HG03457 (cell line): ENCODE measurements at regions not wholly inside any gene's neighbourhood (a gene's known extent, or its start where the extent isn't known, plus 50 kb on each side); places are given as distances from the start of the nearest gene placed in this dataset.
"Not testable (repeated sequence)": the region's sequence is repeated elsewhere in the genome, so short reads cannot be mapped to it uniquely, and the experiment has no call there.

ENCODE experiments used
- ATAC-seq: cut with Tn5 transposase; IDR thresholded peaks from one replicate; pipeline ENCODE4 v1.9.1; 2021; ENCODE audit warnings: moderate number of reproducible peaks; ENCODE audit not compliant: unreplicated experiment

DNA sequence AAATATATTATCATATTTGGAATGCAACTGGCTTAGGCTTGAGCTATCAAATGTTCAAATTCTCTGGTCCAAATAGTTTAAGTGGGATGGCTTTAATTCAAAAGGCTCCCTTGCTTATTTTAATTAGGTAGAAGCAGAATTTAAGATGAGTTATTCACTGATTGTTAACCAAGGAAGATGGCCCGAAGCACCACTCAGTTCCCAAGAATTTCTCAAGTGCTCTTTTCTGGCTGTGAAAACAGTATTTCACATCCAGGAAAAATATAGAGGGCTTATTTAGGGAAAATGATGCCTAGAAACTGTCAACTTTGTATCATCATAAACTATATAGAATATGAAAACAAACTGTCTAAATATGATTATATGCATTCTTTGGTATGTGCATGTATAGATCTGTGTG lies 246.5 kb upstream of the SFRP2 start:
- no peak for ATAC-seq

DNA sequence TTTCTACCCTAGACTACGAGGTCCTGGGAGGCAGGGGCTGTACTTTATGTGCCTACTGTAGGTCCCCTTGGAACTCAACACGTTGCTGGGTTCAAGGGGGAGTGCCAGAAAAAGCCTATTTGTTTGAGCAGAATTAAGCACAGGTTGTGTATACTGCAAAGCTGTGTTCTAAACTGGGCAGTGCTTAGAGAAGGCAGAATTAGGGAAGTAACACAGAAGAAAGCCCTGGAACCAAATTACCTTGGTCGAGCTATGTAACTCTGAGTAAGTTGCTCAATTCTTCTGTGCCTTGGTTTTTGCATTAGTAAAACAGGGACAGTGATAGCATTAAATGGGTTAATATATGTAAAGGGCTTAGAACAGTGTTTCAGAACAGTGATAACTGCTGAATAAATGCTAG lies 245.0 kb upstream of the SFRP2 start:
- no peak for ATAC-seq

DNA sequence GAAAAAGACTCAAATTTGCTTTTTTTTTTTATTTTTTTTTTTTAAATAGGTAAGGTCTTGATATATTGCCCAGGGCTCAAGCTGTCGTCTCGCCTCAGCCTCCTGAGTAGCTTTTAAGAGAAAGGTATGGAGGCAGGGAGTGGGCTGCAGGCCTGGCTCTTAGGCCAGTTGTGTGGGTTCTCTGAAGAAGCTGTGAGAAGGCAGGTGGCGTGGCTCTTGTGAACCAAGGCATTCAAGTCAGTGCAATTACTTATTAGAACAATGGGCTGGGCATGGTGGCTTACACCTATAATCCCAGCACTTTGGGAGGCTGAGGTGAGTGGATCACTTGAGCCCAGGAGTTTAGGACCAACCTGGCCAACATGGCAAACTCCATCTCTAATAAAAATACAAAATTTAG lies 244.0 kb upstream of the SFRP2 start:
- ATAC-seq, result no peak

DNA sequence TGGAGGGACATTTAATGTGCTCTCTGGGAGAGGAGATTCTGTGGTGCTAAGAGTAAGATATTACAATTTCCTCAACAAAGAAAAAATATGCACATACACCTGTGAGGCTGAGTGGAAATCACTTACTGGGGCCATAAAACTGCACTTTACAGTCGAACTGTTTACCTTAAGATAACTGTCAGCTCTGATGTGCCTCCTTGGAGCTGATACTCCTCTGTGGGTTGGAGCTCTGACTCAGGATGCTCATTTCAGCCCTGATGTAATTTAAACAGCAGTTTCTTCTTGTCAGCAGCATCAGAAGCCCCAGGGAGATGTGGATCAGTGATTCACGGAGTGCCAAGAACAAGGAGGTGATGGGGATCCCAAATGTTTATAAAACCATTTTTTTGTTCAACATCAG lies 241.9 kb upstream of the SFRP2 start:
- ATAC-seq, result no peak

DNA sequence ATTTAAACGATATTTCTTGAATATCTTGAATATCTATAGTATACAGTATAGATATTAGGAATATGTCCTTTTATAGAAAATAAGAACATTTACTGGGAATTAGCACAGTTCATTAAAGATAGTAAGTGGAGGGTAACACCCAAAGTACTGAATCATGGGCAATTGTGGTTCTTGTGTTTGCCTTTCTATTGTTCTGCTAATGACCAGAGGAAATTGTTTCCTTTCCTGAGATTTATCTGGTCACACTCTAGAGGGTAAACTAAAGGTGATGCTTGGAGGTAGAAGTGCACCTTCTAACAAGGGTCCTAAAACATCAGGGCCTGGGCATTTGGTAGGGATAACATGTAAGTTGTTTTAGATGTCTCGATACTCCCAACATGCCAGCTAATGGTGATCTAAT lies 241.3 kb upstream of the SFRP2 start:
- no peak for ATAC-seq

DNA sequence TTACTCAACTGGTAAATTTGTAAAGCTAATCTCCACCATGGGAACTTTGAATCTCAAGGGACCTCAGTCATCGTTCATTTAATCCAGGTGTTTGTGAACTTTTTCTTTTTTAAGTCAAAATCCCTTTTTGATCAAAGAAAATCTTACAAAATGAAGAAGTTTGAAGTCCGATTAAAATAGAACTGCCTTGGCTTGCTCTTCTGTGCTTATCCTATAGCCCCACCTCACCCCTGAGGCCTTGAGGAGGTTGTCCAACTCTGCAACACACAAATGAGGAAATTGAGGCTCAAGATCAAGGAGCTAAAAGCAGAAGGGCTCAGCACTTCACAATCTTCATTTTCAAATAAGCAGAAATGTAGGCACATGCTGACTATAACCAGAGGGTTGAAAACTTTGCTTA lies 240.3 kb upstream of the SFRP2 start:
- no peak for ATAC-seq

DNA sequence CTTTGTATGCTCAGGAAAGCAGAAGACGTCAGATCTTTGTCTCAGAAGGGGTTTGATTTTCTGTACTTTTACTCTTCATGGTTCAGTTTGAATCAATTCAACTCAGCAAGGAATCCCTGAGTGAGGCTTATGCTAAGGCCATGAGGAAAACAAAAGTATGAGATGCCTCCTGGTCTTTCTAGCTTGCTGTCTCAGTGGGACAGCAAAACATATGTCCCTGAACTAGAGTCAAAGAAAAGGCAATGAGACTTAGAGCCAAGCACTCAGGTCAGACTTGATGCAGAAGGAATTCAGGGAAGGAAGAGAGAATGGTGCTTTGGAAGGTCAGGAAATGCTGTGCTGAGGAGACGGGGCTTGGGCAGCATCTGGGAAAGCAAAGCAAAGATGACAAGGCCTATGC lies 236.2 kb upstream of the SFRP2 start:
- no peak for ATAC-seq

DNA sequence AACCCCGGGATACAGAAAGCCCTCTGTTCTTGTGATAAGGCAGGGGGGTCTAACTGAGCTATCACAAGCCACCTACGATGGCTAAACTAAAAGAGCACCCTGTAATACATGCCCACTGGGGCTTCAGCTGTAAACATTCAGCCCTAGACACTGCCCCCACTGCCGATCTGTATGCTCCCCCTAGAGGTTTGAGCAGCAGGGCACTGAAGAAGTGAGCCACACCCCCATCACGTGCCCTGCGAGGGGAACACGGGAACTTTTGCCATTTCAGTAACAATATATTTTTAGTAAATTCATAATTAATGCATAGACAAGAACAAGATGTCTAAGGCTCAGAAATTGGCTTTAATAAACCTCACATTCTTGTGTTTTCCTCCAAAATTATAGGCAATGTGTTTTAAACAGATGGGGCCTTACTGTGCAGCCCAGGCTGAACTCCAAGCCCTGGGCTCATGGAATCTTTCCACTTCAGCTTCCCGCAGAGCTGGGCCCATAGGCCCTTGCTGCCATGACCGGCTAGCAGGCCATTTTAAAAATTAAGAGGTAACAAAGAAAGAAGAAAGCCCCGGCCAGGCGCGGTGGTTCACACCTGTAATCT lies 235.3 kb upstream of the SFRP2 start:
- no peak for ATAC-seq

DNA sequence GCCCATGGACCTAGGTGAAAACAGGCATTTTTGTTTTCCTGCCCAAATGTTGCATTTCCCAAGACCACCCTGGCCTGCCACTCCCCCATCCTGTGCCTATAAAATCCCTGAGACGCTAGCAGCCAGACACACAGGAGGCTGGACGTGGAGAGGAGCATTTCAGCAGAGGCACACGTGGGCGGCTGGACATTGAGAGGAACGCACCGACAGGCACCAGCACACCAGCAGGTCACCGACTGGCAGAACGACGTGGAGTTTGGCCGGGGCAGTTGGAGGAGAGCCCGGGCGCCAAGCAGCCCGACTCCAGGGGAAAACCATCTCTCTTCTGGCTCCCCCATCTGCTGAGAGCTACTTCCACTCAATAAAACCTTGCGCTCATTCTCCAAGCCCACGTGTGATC lies 234.8 kb upstream of the SFRP2 start:
- not testable (repeated sequence) for ATAC-seq

DNA sequence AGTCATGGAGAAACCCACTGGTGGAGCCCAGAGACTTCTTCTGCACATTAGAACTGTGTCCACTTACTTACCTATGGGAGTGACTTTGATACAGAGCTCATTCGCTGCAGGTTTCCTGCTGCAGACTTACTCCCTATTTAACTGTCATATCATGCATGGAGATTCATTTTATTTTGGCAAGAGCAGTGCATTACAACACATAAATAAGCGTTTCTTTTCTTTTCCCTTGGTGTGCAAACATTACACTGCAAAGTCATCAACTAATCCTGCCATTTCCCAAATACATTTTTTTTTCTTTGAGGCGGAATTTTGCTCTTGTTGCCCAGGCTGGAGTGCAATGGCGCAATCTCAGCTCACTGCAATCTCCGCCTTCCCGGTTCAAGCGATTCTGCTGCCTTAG lies 230.9 kb upstream of the SFRP2 start:
- no peak for ATAC-seq

DNA sequence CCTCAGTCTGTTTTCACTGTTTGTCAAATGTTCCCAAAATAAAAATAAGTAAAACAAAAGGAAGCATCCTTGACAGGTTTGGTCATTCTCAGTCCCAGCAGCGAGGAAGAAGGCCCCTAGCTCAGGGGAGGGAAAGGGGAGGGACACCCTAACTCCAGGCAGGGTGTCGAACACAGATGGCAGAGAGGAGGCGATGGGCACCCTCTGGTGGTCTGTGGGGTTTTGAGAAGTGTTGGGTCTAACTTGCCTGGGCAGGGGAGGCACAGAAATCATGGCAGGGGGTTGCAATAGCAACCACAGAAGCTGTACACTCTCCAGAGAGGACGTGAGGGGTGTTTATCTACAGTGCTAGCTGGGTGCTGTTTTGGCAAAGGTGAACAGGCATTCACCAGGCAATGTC lies 229.8 kb upstream of the SFRP2 start:
- ATAC-seq, result no peak

DNA sequence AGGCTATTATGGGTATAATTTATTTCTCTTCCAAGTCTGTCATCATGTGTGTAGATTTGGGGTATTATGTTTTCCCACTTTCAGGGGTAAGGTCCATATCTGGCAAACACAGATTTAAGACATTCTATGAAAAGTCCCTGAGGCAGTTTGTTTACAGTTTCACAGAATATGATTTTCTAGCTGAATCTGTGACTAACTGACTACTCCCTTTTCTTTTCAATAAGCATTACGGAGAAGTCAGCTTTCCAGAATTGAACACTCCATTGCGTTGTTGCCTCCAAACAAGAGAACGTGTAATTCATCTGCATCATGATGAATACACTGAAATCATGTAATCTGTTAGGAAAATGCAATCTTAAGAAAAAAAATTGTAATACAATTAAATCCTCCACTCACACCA lies 226.7 kb upstream of the SFRP2 start:
- ATAC-seq, result no peak

DNA sequence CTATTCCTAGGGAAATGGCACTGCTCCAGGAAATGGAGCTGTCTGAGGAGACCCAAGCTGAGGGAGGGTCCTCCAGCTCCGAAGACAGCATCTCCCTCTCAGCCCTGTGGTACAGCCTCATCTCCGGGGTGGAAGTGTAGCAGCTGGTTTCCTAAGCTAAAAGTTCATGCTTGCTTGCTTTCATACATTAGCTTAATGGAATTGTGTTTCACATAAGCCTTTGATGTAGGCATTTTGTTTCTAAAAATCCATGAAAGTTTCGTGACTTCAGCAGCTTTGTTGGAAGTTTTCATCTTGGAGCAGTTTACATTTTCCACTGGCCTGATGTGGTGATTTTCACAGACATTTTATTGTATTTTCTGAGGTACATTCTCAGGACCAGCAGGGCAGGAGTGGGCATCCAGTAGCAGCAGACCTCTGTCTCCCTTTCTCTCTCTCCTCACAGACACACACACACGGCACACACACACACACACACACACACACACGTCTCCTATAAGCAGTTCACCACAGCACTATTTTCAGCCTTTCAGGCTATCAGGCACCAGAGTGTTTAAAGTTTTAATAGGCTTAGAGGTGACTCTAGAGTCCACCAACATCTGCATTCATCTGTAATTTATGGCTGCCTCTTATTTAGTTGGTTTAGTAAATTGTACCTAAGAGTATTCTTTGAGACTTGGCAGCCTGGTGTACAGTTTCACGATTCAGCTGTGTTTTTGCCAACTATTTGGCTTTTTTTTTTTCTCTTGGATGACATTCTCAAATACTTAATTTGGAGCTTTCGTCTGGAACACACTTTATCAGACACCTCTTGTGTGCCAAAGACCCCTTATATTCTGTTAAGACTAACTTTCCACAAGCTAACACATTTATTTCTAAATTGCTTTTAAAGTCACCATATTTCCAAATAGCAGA lies 225.8 kb upstream of the SFRP2 start:
- ATAC-seq, result no peak

DNA sequence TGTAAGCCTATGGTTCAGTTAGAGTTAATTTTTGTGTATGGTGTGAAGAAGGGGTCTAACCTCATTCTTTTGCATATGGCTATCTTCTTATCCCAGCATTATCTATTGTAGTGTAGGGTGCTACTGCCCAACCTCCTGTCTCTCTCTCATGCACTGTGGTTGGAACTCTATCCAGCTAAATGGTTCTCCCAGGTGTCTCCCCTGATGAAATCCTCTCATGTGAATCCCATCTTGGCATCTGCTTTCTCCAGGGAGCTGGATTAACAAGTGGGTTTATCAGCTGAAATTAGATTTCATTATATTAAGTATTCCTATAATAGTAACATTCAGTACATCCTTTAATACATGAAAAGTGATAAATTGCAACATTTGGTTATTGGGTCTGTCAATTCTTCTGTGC lies 224.7 kb upstream of the SFRP2 start:
- ATAC-seq, result no peak

DNA sequence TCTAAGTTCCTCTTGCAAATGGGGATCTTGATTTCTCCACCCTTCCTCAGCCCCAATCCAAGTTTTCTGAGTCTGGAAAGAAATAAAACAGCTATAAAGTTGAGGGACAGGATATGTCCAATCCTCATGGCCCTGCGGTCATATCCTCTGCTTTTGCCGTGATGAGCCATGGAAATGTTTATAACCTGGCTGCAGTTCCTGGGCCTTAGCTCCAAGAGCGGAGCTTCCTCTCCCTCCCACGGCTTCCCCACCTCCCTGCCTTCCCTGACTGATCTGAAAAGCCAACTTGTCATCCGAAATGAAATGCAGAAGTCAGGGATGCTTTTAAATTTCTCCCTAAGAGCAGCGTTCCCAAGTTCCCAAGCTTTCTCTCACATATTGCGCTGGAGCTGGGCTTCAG lies 221.5 kb upstream of the SFRP2 start:
- no peak for ATAC-seq

DNA sequence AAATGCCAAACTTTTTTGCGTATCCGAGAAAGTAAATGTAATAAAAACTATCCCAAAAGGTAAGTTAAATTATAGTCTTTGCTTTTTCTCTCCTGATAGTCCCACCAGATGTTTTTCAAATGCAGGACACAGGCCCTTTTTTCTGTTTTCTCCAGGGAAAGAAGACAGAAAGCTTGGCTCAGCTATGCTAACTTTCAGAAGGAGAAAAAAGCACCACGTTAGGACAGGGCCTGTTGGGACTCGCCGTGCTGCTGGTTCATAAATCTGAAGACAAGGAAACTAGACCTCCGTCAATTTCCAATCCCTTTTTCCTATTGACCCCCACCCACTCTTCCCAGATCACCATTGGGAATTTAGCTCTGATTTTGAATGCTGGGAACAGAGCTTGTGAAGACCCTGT lies 220.9 kb upstream of the SFRP2 start:
- no peak for ATAC-seq

DNA sequence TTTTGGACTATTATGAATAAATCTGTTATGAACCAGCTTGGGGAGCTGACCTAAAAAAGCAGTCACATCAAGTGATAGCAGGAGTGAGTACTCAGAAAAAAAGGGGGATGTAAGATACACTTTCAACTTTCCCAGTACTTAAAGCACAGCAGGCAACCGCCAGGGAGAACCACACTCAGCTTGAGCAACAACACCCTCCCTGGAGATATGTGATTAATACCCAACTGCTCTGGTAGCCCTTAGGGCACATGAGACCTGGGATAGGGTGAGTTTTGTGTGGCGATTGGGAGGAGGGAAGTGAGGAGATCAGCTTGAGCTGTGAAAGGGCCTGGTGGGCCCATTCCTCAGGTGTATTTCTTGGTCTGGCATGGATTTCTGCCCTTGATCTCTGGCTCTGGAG lies 220.3 kb upstream of the SFRP2 start:
- no peak for ATAC-seq

DNA sequence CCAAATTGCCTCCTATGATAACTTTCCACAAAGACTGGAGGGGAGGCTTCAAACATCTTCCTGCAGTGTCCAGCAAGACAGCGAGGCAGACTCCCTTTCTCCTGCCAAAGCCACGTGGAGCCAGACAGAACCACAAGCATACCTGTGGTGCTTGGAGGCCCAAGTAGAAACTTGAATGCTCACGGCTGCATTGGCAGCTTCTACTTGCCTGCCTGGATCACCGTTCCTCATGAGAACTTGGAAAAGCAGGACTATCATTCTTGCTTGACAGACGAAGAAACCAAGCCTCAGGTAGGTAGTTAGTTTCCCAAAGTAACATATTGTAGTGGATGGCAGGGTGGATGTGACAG lies 216.3 kb upstream of the SFRP2 start:
- no peak for ATAC-seq

DNA sequence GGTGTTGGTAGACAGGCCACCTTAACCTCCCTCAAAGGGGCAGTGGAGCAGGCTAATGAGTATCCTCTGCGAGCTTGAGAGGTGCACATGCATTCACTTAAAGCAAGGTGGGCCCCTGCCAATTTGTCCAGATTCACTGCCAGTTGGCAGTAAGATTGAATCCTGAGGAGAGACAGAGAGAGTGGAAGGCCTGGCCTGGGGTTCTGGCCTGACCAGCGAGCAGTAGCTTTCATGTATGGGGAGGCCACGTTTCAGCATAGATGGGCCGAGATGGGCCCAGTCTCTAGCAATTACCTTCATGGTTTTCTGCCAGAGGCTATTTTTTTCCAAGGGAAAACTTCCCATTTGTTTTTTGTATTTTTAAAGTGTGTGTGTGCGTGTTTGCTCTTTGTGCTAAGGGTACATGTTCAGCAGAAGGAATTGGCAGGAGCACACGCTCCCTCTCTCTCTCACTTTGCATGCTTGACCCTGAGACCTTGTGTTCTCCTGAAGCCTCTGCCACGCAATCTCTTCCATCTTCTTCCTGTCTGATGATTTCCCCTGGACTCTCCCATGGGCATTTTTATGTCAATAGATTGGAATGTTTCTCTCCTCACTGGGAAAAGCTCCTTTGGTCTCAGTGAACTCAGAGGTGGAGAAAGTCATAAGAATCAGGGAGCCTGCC lies 215.8 kb upstream of the SFRP2 start:
- no peak for ATAC-seq

DNA sequence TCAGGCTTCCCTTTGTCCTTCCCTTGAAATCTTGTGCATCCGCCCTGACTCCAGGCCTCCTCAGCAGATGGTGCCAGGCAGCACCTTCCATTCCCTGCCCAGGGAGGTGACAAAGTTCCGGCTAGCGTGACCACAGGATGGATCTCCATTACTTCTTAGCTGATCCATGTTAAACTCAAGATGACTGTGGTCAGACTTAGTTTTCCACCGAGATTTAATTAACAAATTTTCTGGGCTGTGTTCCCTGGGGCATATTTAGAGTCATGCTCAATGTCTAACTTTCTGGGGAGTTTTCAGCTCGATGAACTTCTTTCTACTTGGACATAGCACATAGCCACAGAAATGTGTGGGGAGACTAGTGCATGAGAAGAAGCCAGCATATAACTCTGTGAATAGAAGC lies 215.1 kb upstream of the SFRP2 start:
- no peak for ATAC-seq

DNA sequence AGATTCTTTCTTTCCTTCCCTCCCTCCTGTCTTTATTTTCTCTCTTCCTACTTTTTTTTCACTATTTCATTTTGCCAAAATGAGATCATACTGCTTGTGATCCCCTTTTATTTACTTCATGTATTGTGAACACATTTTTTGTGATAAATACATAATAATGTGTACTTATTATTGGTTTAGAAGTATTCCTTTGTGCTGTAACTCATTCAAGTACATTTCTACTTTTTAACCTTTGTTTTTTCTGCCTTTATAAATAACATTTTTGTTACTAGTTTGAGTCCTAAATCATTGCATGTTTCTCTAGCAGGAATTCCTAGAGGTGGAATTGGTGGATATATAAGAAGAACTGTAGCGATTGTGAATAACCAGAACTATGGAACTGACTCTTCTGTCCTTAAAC lies 214.5 kb upstream of the SFRP2 start:
- no peak for ATAC-seq

DNA sequence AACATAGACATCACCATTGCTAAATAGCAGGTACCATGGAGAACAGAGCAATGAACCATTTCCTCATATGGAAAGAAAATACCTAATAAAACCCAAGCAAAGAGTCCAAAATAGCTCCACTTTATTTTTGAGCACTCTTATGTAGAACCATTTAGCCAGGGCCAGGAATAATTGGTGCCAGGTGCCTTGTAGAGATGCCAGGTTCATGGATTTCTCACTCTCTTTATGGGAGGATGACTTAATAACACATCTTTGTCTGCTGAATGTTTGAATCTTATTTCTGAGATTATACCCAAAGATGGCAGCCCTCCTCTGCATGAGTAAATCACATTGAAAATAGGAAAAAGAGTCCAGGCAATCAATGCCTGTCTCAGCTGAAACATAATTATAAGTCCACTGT lies 212.3 kb upstream of the SFRP2 start:
- no peak for ATAC-seq
